Thoracic aorta (tissue), 2 donors: ENCODE measurements at regions not wholly inside any gene's neighbourhood (a gene's known extent, or its start where the extent isn't known, plus 50 kb on each side); places are given as distances from the start of the nearest gene placed in this dataset.

ENCODE experiments used
- ATAC-seq: fragments of 150-250 bp; one replicate; pipeline ENCODE4 v1.8.0; 2017; ENCODE audit warnings: low read depth; ENCODE audit not compliant: insufficient number of reproducible peaks, low FRiP score
- DNase-seq: peaks from one replicate; pipeline ENCODE4 v3.0.0-alpha.2; 2020; ENCODE audit warnings: low spot score
- H3K27ac ChIP-seq, 2 donors: fragments of 200-600 bp; sonication (generic); 1 replicate in 1 of 2; 2 replicates in 1 of 2; pipeline ENCODE4 v1.5.1; 2016; ENCODE audit warnings: mild to moderate bottlenecking in 2 of 2, moderate library complexity in 2 of 2
- H3K27me3 ChIP-seq: fragments of 200-600 bp; sonication (generic); replicated peaks from 2 replicates; pipeline ENCODE4 v1.6.0; 2016; ENCODE audit warnings: mild to moderate bottlenecking; ENCODE audit not compliant: insufficient read depth
- H3K36me3 ChIP-seq: fragments of 200-600 bp; sonication (generic); one replicate; pipeline ENCODE4 v1.5.1; 2016
- H3K4me1 ChIP-seq, 2 donors: fragments of 200-600 bp; sonication (generic); 1 replicate in 1 of 2; 2 replicates in 1 of 2; pipeline versions ENCODE4 v1.5.1 to v1.6.0; 2016; ENCODE audit warnings: low read depth in 2 of 2, mild to moderate bottlenecking in 1 of 2; ENCODE audit not compliant: control insufficient read depth in 1 of 2
- H3K4me3 ChIP-seq: fragments of 200-600 bp; sonication (generic); 2 replicates; pipeline ENCODE4 v1.5.1; 2016; ENCODE audit warnings: mild to moderate bottlenecking
- H3K9me3 ChIP-seq: fragments of 200-600 bp; sonication (generic); 2 replicates; pipeline ENCODE4 v1.5.1; 2016
- CTCF ChIP-seq: fragments of 200-600 bp; sonication (generic); IDR thresholded peaks from one replicate; pipeline ENCODE4 v1.5.1; 2019; ENCODE audit warnings: antibody characterized with exemption

DNA sequence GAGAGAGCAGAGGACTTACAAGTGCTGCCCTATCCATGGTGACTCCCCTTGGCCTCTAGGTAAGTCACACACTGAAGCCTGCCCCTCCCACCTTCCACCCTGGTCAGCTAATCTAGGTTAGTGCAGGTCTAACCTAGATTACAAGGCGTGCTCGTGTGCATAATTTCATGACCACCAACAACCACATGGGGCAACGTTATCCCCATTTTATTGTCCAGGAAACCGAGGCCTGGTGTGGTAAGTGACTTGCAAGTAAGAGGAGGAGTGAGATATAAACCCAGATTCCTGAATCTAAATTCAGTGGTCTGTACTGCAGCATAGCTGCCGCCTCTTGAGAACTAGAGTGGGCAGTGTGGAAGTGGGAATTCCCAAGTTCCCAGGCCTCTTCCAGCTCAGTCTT is 171.1 kb downstream of the DAD1 start:
- no peak for DNase-seq
- H3K4me1 ChIP-seq = no peaks in the 10 kb centered on the region
- H3K36me3 ChIP-seq = no peaks in the 10 kb centered on the region
- no peaks in the 10 kb centered on the region for H3K9me3 ChIP-seq
- no peak overlapping the region for H3K27ac ChIP-seq
- no peak overlapping the region for H3K4me3 ChIP-seq
- no peaks in the 10 kb centered on the region for H3K27me3 ChIP-seq
- ATAC-seq = no peak
- TF ChIP-seq CTCF = no peak

DNA sequence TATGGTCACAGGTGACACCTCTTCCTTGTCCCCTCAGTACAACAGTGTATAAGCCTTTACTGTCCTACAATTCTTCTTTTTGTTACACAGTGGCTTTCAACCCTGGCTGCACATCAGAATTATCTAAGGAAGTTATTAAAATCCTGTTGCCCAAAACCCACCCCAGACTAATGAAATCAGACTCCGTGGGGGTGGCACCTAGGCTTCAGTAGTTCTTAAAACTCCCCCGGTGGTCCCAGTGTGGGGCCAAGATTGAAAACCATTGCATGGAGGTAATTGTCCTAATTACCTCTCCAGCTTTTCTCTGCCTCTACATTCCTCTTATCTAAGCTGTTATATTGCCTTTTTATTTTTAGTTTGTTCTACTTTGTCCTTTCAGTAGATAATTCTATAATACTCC is 172.8 kb downstream of the DAD1 start:
- no peaks in the 10 kb centered on the region for H3K36me3 ChIP-seq
- no peaks in the 10 kb centered on the region for H3K27me3 ChIP-seq
- DNase-seq (no peak), ATAC-seq (no peak)
- no peaks in the 10 kb centered on the region for H3K9me3 ChIP-seq
- no peaks in the 10 kb centered on the region for H3K4me1 ChIP-seq
- no peak for TF ChIP-seq CTCF
- H3K27ac ChIP-seq = no peak overlapping the region
- no peak overlapping the region for H3K4me3 ChIP-seq

- TF ChIP-seq CTCF = no peak
- H3K4me3 ChIP-seq = no peak overlapping the region
- no peaks in the 10 kb centered on the region for H3K9me3 ChIP-seq
- ATAC-seq (no peak), DNase-seq (no peak)
- H3K27ac ChIP-seq = no peak overlapping the region
- no peaks in the 10 kb centered on the region for H3K36me3 ChIP-seq
- no peaks in the 10 kb centered on the region for H3K4me1 ChIP-seq
- H3K27me3 ChIP-seq = no peaks in the 10 kb centered on the region
Measured at GRCh38 chr14:22415605-22415959, 173.4 kb downstream of the DAD1 start.

- ATAC-seq (no peak), DNase-seq (no peak)
- no peak overlapping the region for H3K4me3 ChIP-seq
- no peaks in the 10 kb centered on the region for H3K27me3 ChIP-seq
- H3K27ac ChIP-seq = no peak overlapping the region
- no peaks in the 10 kb centered on the region for H3K4me1 ChIP-seq
- no peaks in the 10 kb centered on the region for H3K9me3 ChIP-seq
- H3K36me3 ChIP-seq = no peaks in the 10 kb centered on the region
- no peak for TF ChIP-seq CTCF
Measured at GRCh38 chr14:22414876-22415604, 174.0 kb downstream of the DAD1 start.

DNA sequence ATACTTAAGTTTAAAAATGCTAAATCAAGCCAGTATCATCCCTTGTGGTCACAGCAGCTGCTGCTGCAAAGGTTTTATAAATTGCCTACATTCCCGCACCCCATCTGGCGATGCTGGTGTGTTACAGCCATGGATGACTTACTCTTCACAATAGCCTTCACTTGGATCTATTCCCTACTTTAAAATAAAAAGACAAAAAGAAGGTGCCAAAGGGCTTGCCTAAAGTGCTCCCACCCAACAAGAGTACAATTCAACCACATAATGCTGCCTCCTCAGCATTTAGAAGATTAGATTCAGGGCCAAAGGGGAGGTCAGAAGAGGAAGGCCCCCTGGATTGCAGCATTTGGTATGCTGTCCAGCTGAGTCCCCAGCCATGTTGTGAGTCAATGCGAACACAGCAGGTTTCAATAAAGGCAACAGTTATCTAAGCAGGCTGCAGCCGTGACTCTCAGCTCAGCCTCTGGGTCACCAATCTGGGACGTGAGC is 176.1 kb downstream of the DAD1 start:
- DNase-seq (no peak), ATAC-seq (no peak)
- H3K9me3 ChIP-seq = no peaks in the 10 kb centered on the region
- H3K4me1 ChIP-seq = no peaks in the 10 kb centered on the region
- H3K27me3 ChIP-seq = no peaks in the 10 kb centered on the region
- H3K4me3 ChIP-seq = no peak overlapping the region
- TF ChIP-seq CTCF = no peak
- H3K27ac ChIP-seq = no peak overlapping the region
- no peaks in the 10 kb centered on the region for H3K36me3 ChIP-seq
